HepG2 (cell line): ENCODE measurements at regions not wholly inside any gene's neighbourhood (a gene's known extent, or its start where the extent isn't known, plus 50 kb on each side); places are given as distances from the start of the nearest gene placed in this dataset.

ENCODE experiments used
- ATAC-seq: fragments of 200-7000 bp; cut with Tn5 transposase; 3 replicates; pipeline ENCODE4 v1.9.1; 2020; ENCODE audit warnings: mild to moderate bottlenecking, moderate library complexity
- BruUV-seq: library from RNA; stranded (reverse); fragments of 400-500 nt; replicated peaks from 2 replicates; lab custom pipeline; 2021; lab: Mats Ljungman, UMichigan
- CTCF ChIA-PET: fragments of 300-600 bp; formaldehyde crosslinking; extraction: SDS; loops from one replicate; lab custom pipeline; 2021; ENCODE audit warnings: low total read pairs, inconsistent platforms, low intra/inter-chr PET ratio; lab: Yijun Ruan, JAX
- POLR2A ChIA-PET: fragments of 350-600 bp; sonication (Branson Sonifier 250); formaldehyde crosslinking; loops from one replicate; lab custom pipeline; 2020; ENCODE audit warnings: antibody characterized with exemption, inconsistent platforms; lab: Yijun Ruan, JAX
- DNase-seq: peaks from one replicate; pipeline ENCODE4 v3.0.0-alpha.2; 2015; ENCODE audit warnings: low spot score
- FAIRE-seq: peaks from 3 replicates; lab custom pipeline; 2011; peaks lifted over from hg19 to GRCh38; lab: Jason Lieb, UNC
- H2AFZ ChIP-seq: one replicate; pipeline ENCODE4 v1.6.1; 2011; ENCODE audit warnings: low read length, inconsistent platforms
- H3K27ac ChIP-seq: fragments of 300-600 bp; 3 replicates; pipeline ENCODE4 v1.8.0; 2011; ENCODE audit warnings: mixed run types, mild to moderate bottlenecking, mixed read lengths, low read length, inconsistent platforms; ENCODE audit not compliant: insufficient read depth; ENCODE audit errors: extremely low read length
- H3K27me3 ChIP-seq, 2 experiments: fragments of 200-600 bp in 1 of 2; 2 replicates in 1 of 2; 3 replicates in 1 of 2; pipeline versions ENCODE4 v1.6.0 to v1.8.0; 2011; ENCODE audit warnings: low read length in 2 of 2, mild to moderate bottlenecking in 2 of 2, moderate library complexity in 2 of 2, inconsistent platforms in 1 of 2; ENCODE audit not compliant: insufficient read depth in 2 of 2, control insufficient read depth in 1 of 2
- H3K36me3 ChIP-seq, 2 experiments: fragments of 200-600 bp in 1 of 2; replicated peaks in 1 of 2; 2 replicates in 1 of 2; 3 replicates in 1 of 2; pipeline versions ENCODE4 v1.5.1 to v1.8.0; 2011; ENCODE audit warnings: low read length in 2 of 2, inconsistent platforms in 1 of 2; ENCODE audit not compliant: insufficient read depth in 2 of 2, control insufficient read depth in 1 of 2
- H3K4me1 ChIP-seq: 2 replicates; pipeline ENCODE4 v1.5.1; 2012; ENCODE audit warnings: low read length, inconsistent platforms; ENCODE audit not compliant: insufficient read depth
- H3K4me2 ChIP-seq: 2 replicates; pipeline ENCODE4 v1.6.0; 2011; ENCODE audit warnings: low read depth, low read length, inconsistent platforms
- H3K4me3 ChIP-seq, 3 experiments: fragments of 200-600 bp in 1 of 3; sonication (generic), shearing (Covaris generic) in 1 of 3; replicated peaks in 1 of 3; 2 replicates each; pipeline ENCODE4 v1.5.1; 2011 to 2016; ENCODE audit warnings: low read length in 3 of 3, inconsistent platforms in 2 of 3, low read depth in 2 of 3, mild to moderate bottlenecking in 2 of 3, control low read depth in 1 of 3, mixed read lengths in 1 of 3; ENCODE audit not compliant: insufficient read depth in 1 of 3
- H3K79me2 ChIP-seq: one replicate; pipeline ENCODE4 v1.6.1; 2011; ENCODE audit warnings: low read length, inconsistent platforms; ENCODE audit not compliant: insufficient read depth
- H3K9ac ChIP-seq: 2 replicates; pipeline ENCODE4 v1.6.0; 2011; ENCODE audit warnings: mild to moderate bottlenecking, low read depth, low read length, inconsistent platforms; ENCODE audit not compliant: insufficient read depth
- H3K9me3 ChIP-seq: 2 replicates; pipeline ENCODE4 v1.5.1; 2012; ENCODE audit warnings: mild to moderate bottlenecking, low read length
- H4K20me1 ChIP-seq: 2 replicates; pipeline ENCODE4 v1.6.0; 2011; ENCODE audit warnings: inconsistent platforms, mild to moderate bottlenecking, low read length, moderate library complexity; ENCODE audit not compliant: insufficient read depth
- DMAP1 ChIP-seq: IDR thresholded peaks from 2 replicates; pipeline ENCODE4 v1.6.1; 2016
- FOSL1 ChIP-seq: sonication (generic); formaldehyde crosslinking; IDR thresholded peaks from 2 replicates; pipeline ENCODE4 v1.9.0; 2021; ENCODE audit warnings: missing genetic modification reagents, borderline replicate concordance
- JDP2 ChIP-seq: sonication (generic); formaldehyde crosslinking; IDR thresholded peaks from 2 replicates; pipeline ENCODE4 v1.8.1; 2022; ENCODE audit warnings: missing genetic modification reagents, borderline replicate concordance
- JUND ChIP-seq: sonication (generic); formaldehyde crosslinking; IDR thresholded peaks from 2 replicates; pipeline ENCODE4 v1.8.0; 2022; ENCODE audit warnings: mild to moderate bottlenecking, missing genetic modification reagents
- TFAP4 ChIP-seq: sonication (generic); IDR thresholded peaks from 2 replicates; pipeline ENCODE4 v1.6.1; 2016; ENCODE audit warnings: low read depth, borderline replicate concordance
- ZNF20 ChIP-seq: sonication (generic); formaldehyde crosslinking; IDR thresholded peaks from 2 replicates; pipeline ENCODE4 v1.4.0; 2020; ENCODE audit warnings: mild to moderate bottlenecking, moderate library complexity, missing genetic modification reagents
- ZNF589 ChIP-seq: sonication (generic); formaldehyde crosslinking; conservative IDR thresholded peaks from 2 replicates; pipeline ENCODE4 v1.8.0; 2022; ENCODE audit warnings: mild to moderate bottlenecking, moderate library complexity, missing genetic modification reagents
- ZSCAN22 ChIP-seq: sonication (generic); formaldehyde crosslinking; IDR thresholded peaks from 2 replicates; pipeline ENCODE4 v1.4.0; 2020; ENCODE audit warnings: mild to moderate bottlenecking, missing genetic modification reagents
- WGBS: methylation state at CpG from one replicate; pipeline ENCODE4 v1.1.6; 2017; ENCODE audit warnings: low lambda C conversion rate; 5-methylcytosine and 5-hydroxymethylcytosine counted together
- in situ Hi-C: cut with HindIII; loops from 2 replicates; pipeline ENCODE4 v1.10.0; 2017; ENCODE audit warnings: low pct_unique_long_range_greater_than_20kb; ENCODE audit not compliant: extremely low pct_ligation_motif_present
- intact Hi-C: fragments of 100-400 bp; cut with micrococcal nuclease; formaldehyde crosslinking; loops from one replicate; pipeline ENCODE4 v1.10.0; 2022; ENCODE audit not compliant: unreplicated experiment
- TF ChIP-seq, protein P1 (sequence below): sonication (generic); formaldehyde crosslinking; IDR thresholded peaks from 2 replicates; pipeline ENCODE4 v1.5.0; 2020; ENCODE audit warnings: mild to moderate bottlenecking, missing genetic modification reagents

DNA sequence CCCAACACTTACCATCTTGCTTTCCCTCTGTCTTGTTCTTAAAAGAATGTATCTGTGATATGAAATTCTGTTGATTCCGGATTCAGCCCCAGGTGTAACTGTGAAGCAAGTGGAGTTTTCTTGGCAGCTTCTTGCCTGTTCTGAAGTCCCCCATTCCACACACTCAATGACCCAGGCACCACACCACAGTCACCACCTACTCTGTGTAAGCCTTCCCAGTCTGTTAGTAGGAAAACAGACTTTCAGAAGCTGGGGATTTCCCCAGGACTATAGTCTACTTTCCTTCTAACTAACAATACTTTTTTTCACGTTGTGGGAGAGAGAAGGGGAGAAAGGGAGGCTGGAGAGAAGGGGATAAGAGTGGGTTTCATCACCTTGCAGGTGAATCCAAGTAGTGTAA is 299.1 kb upstream of the PROX1 start (continued):
- no peak for TF ChIP-seq FOSL1 (CRISPR knock-in tag)
- TF ChIP-seq TFAP4, result no peak
- no peak for TF ChIP-seq JUND (CRISPR knock-in tag)
- TF ChIP-seq, protein P1, sequence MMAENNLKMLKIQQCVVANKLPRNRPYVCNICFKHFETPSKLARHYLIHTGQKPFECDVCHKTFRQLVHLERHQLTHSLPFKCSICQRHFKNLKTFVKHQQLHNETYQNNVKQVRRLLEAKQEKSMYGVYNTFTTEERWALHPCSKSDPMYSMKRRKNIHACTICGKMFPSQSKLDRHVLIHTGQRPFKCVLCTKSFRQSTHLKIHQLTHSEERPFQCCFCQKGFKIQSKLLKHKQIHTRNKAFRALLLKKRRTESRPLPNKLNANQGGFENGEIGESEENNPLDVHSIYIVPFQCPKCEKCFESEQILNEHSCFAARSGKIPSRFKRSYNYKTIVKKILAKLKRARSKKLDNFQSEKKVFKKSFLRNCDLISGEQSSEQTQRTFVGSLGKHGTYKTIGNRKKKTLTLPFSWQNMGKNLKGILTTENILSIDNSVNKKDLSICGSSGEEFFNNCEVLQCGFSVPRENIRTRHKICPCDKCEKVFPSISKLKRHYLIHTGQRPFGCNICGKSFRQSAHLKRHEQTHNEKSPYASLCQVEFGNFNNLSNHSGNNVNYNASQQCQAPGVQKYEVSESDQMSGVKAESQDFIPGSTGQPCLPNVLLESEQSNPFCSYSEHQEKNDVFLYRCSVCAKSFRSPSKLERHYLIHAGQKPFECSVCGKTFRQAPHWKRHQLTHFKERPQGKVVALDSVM (CRISPR knock-in tag), result no peak
- TF ChIP-seq JDP2 (CRISPR knock-in tag), result no peak
- TF ChIP-seq ZSCAN22 (CRISPR knock-in tag), result no peak
- no peak for TF ChIP-seq DMAP1 (CRISPR knock-in tag)
- no peak for TF ChIP-seq ZNF589 (CRISPR knock-in tag)

DNA sequence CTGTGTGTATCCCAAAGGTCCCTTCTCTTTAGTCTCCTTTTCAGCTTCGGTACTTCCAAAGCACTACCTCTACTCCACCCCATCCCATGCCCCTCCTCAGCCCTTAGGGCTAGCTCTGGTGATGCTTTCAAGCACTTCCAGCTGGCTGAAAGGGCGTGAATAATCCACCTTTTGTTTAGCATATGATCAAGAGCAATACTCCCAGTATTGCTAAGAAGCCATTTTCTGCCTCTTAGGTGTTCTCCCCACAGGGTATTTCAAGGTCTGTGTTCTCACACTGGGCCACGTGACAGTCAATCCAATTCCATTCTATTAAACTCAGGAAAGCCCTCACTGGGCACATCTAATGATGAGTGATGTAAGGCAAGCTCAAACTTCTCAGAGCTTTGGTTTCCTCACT is 298.5 kb upstream of the PROX1 start:
- no peak overlapping the region for H3K27ac ChIP-seq

More for the DNA sequence above, 298.5 kb upstream of the PROX1 start:
- TF ChIP-seq ZNF20 (CRISPR knock-in tag), result no peak
- TF ChIP-seq, all 625 proteins: peak for 0
- ChIA-PET POLR2A (interaction anchor here (0.9 kb wide), 2 partner anchors 25 to 39 kb away, joined by 3 read pairs; no protein-coding TSS in a partner anchor), CTCF (no interaction called here)
- no peaks in the 10 kb centered on the region for H4K20me1 ChIP-seq
- DNase-seq, result no peak
- no peaks in the 10 kb centered on the region for H3K9me3 ChIP-seq
- H3K36me3 ChIP-seq, result no peaks in the 10 kb centered on the region
- H2AFZ ChIP-seq, result no peak overlapping the region
- no peaks in the 10 kb centered on the region for H3K79me2 ChIP-seq
- in situ Hi-C loops (no loop called here), intact Hi-C loops (no loop called here)
- ATAC-seq, result no peak
- 57% methylated on average over 3 of the region's 3 CpGs for WGBS
- H3K4me3 ChIP-seq, result no peak overlapping the region
- H3K4me1 ChIP-seq, result peaks cover 44% of the 10 kb centered on the region
- H3K9ac ChIP-seq, result no peak overlapping the region
- no peaks in the 10 kb centered on the region for H3K27me3 ChIP-seq
- no peak overlapping the region for H3K4me2 ChIP-seq
- FAIRE-seq, result no peak
- BruUV-seq, result no TSS peak
